ENCODE measurements at regions not wholly inside any gene's neighbourhood (a gene's known extent, or its start where the extent isn't known, plus 50 kb on each side); places are given as distances from the start of the nearest gene placed in this dataset.
"Not testable (repeated sequence)": the region's sequence is repeated elsewhere in the genome, so short reads cannot be mapped to it uniquely, and the experiment has no call there.

DNA sequence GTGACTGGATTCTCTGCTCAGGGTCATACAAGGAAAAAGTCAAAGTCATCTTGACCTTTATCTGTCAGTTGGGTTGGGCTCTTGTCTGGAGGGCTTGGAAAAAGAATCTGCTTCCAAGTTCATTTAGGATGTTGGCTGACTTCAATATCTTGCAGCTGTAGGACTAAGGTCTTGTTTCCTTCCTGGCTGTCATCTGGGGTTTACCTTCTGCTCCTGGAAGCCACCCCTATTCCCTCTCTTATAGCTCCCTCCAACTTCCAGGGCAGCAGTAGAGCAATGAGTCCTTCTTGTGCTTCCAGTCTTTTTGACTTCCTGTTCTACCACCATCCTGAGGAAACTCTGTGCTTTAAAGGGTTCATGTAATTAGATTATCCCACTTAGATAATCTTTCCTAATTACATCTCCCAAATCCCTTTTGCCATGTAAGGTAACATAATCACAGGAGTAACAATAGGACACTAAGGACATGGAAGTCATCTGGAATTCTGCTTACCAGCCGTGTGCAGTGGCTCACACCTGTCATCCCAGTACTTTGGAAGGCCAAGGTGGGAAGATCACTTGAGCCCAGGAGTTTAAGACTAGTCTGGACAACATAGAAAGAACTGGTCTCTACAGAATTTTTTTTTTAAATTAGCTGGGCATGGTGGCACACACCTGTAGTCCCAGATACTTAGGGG lies 170.7 kb upstream of the KITLG start:
- DNase-seq: no peak

DNA sequence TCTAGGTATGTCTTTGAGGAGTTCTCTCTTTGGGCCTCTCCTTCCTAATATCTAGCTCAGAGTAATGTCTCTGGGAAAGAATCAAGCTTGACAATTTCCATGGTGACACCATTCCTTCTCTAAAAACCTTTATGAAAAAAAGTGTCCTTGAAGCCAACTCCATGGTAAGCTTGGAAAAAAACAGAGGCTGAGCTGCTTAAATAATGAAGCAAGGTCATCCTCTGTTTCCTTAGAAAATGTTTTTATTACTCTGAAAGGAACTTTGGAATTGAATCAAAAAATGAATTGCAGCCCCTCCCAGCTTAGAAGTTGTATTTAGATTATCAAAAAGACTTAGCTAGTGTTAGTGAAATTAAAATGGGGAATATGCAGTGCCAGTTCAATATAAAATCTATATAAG lies 166.1 kb upstream of the KITLG start:
- DNase-seq: no peak

DNA sequence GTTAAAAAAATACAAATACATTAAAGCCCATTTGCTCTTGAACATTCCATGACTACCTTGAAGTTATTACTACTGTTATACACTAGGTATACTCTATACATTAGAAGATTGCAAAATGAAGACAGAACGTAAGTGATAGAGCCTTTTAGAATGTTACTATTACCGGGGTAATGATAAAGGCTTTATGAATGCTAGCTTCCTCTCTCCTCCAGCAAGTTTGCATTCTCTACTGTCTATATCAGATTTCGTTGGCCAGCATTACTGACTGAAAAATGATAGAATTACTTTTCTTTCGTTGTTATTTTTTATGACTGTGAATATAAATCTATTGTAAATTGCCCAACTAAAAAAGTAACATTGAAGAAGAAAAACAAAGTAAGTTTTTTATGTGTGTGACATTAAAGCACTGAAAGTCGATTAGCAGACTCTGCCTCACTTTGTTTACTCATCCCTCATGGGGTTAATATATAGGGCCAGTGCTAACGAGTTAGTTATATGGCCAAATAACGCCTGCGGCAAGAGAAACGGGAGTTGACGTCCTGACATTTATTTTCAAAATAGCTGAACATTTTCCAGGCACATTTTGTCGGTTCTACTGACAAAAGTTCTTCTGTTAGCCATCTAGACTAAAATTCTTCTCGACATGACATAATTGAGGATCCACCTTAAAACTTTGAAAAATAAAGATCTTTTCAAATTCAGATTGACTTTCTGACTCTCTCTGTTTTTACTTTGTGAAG lies 163.8 kb upstream of the KITLG start:
- DNase-seq: no peak

DNA sequence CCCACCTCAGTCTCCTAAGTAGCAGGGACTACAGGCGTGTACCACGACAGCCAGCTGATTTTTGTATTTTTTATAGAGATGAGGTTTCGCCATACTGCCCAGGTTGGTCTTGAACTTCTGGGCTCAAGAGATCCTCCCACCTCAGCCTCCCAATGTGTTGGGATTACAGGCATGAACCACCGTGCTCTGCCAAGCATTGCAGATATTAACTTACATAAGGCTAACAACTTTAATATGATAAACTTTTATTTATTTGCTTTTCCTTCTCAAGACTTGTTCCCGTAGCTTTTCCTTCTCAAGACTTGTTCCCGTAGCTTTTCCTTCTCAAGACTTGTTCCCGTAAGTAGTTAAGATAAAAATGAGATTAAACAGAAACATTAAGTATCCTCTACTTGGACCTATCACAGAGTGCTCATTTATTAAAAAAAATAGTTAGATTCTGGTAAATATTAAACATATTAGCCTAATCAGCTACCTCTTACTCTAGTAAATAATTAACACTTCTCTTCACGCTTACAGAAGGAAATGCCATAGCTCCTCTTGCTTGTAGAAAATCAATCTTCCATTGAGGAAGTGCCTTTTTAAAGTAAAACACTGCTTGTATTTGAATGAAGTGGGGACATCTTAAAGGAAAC lies 157.7 kb upstream of the KITLG start:
- DNase-seq: no peak

DNA sequence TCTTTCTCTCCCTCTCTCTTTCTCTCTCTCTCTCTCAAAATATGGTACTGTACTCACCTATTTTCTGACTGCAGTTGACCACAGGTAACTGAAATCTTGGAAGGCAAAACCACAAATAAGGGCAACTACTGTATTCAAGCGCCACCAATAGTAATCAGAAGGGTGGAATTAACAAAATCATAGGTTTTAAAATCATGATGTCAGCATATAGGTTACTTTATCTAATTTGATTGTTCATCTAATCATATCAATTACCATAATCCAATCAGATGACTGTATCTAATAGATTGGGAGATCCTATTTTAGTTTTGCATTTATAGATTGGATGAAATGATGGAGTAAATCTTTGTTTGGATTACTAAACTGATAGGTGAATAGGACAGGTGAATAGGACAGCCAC lies 155.8 kb upstream of the KITLG start:
- DNase-seq: no peak

DNA sequence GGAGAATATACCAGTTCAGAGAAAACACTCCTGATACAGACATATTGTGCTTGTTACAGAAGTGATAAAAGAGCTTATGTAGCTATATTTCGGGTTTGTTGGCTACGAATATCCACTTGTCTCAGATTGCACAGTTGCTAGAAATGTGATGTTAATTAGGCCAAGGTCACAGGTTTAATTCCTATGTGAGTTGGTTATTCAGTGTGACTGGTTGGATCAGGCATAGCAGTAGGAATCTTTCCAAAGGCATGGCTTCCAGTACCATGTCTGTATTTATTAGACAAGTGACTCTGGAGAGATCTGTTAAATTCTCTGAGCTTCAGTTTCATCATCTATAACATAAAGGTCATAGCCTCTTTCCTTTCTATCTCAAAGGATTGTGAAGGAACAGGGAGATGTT lies 152.7 kb upstream of the KITLG start:
- DNase-seq: no peak

DNA sequence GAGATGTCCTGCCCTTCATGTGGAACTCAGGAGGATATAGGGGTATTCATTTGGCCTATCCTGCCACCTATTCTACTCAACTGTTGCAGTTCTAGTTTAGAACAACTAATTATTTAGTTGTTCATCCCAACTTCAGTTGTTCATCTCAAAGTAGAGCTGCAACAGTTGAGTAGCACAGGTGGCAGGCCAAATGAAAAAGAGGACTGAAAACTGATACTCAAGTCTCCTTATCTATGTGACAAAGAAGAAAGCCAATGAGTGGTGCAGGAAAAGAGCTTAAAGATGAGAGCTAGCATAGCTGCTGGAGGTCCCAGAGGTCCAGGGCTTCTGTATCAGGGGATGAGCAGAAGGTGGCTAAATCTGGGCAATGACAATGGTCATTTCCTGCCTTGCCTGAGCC lies 148.9 kb upstream of the KITLG start:
- no peak for DNase-seq

DNA sequence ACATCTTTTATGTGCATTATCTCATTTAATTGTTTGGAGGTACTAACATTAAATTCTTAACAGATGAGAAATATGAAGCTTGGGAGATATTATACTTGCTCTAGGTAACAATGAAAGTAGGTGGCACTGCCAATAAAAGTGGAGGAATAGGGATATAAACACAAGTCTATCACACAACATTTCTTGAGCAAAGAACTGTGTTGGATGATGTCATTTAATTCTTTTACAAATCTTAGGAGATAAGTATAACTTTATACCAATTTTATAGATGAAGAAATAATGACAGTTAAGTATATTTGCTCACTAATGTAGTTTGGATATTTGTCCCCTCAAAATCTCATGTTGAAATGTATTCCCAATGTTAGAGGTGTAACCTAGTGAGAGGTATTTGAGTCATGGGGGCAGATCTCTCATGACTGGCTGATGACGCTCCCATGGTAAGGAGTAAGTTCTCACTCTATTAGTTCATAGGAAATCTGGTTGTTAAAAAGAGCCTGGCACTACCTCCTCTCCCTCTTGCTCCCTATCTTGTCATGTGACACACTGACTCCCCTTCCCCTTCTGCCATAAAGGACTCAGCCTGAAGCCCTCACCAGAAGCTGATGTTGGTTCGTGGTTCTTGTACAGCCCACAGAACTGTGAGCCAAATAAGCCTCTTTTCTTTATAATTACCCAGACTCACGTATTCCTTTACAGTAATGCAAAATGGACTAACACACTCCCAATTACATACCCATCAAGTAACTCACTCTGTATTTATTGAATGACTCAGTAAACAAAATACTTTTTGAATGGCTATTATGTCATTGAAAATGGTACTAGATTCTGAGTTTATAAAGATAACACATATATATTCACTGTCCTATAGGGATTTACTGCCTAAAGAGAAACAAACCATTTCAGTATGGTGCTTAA lies 146.8 kb upstream of the KITLG start:
- no peak for DNase-seq

- DNase-seq: no peak
Observed at GRCh38 chr12:88725592-88726143, 145.4 kb upstream of the KITLG start.

- no peak for DNase-seq
Observed at GRCh38 chr12:88723219-88723618, 142.9 kb upstream of the KITLG start.

DNA sequence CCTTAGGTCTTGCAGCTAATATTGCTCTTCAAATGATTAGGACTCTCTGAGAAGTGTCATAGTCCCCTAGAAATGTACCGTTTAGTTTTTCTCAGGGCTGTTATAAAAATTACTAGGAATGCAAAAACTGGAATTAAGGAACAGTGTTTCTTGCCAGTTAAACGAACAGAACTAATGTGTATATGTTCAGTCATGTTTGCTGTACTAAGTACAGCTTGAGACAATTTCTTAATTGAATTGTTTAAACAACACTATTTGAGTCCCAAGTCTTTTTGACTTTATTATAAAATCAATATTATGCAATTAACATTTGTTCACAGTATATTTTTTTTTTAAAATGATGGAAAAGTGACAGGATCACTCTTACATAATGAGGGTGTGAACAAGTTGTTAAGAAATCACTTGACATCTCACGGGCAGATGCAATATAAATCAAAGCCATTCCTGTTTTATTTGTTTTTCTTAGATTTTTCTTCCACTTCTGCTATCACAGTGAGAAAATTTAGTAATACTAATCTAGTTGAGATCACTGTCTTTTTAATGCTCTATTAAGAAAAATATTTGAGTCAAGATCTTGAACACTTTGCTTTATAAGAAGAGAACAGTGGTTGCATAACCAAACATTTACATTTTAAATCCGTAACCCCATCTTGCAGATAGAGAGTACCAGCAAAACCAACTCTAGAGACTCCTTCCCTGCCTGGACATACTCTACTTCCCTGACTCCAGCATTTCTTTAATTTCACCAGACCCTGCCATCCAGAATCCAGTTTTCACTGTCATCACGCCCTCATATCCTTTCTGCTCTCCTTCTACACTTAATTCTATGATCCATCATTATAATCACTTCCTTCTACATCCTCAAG lies 140.7 kb upstream of the KITLG start:
- no peak for DNase-seq

GRCh38 chr12:88720231-88720630 lies 140.0 kb upstream of the KITLG start:
- DNase-seq: no peak

DNA sequence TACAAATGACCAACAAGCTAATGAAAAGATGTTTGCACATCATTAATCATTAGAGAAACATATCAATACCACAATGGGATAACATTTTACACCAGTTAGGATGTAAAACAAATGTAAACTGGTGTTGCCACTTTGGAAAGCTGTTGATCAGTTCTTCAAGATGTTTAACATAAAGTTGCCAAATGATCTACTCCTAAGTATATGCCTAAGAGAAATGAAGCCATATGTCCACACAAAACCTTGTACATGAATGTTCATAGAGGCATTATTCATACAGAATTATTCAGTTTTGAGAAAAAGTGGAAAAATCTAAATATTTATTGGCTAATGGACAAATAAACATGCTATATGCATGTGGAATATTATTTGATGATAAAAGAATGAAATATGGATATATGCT lies 136.9 kb upstream of the KITLG start:
- DNase-seq: no peak

DNA sequence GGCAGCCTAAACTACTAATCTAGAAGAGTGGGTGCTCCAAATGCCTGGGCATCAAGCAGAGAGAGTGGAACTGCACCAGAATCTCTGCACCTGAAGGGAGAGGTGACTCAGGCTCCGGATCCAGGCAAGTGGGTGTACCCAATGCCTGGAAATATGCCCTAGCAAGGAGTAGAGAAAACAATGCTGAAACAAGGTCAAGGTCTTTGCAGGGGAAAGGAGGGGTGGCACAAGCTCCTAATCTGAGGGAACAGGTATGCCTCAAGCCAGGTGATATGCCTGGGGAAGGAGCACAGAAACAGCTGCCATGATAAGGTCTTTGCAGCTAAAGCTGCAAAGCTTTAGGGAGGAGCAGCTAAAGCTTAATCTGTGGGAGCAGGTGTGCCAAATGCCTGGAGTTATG lies 136.0 kb upstream of the KITLG start:
- DNase-seq: no peak

GRCh38 chr12:88715673-88716072 lies 135.4 kb upstream of the KITLG start:
- no peak for DNase-seq

DNA sequence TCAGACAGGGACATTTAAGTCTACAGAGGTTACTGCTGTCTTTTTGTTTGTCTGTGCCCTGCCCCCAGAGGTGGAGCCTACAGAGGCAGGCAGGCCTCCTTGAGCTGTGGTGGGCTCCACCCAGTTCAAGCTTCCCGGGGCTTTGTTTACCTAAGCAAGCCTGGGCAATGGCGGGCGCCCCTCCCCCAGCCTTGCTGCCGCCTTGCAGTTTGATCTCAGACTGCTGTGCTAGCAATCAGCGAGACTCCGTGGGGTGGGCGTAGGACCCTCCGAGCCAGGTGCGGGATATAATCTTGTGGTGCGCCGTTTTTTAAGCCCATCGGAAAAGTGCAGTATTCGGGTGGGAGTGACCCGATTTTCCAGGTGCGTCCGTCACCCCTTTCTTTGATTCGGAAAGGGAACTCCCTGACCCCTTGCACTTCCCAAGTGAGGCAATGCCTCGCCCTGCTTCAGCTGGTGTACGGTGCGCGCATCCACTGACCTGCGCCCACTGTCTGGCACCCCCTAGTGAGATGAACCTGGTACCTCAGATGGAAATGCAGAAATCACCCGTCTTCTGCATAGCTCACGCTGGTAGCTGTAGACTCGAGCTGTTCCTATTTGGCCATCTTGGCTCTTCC lies 134.1 kb upstream of the KITLG start:
- not testable (repeated sequence) for DNase-seq

- DNase-seq: no peak
Observed at GRCh38 chr12:88707800-88708199, 127.5 kb upstream of the KITLG start.

DNA sequence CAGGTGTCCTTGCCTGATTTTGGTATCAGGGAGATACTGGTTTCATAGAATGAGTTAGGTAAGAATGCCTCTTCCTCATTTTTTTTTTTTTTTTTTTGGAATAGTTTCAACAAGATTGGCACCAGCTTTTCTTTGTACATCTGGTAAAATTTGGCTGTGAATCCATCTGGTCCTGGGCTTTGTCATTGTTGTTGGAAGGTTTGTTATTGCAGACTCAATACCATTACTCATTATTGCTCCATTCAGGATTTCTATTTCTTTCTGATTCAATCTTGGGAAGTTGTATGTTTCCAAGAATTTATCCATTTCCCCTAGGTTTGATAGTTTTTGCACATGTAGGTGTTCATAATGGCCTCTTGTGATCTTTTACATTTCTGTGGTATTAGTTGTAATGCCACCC lies 126.0 kb upstream of the KITLG start:
- no peak for DNase-seq

DNA sequence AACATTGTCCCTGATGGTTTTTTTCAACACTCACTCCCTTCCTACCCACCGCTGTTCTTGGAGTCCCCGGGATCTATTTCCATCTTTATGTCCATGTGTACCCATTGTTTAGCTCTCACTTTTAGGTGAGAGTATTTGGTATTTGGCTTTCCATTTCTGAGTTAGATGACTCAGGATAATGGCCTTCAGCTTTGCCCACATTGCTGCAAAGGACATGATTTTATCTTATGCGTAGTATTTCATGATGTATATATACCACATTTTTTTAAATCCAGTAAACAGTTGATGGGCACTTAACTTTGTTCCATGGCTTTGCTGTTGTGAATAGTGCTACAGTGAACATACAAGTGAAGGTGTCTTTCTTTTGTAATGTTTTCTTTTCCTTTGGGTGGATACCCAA lies 123.5 kb upstream of the KITLG start:
- DNase-seq: no peak

GRCh38 chr12:88698471-88698870 lies 118.2 kb upstream of the KITLG start:
- no peak for DNase-seq
